BJ (cell line): ENCODE measurements at regions not wholly inside any gene's neighbourhood (a gene's known extent, or its start where the extent isn't known, plus 50 kb on each side); places are given as distances from the start of the nearest gene placed in this dataset. TPM values are rescaled to one million over a fixed set of nuclear protein-coding genes. Genes with fewer than 3 reads are reported as not detected.

Experiments used
- CTCF ChIA-PET: fragments of 350-600 bp; formaldehyde crosslinking; extraction: SDS; loops from one replicate; lab custom pipeline; 2021; ENCODE audit warnings: antibody characterized with exemption, inconsistent platforms; lab: Yijun Ruan, JAX
- POLR2A ChIA-PET: fragments of 300-600 bp; sonication (Branson Sonifier 250); formaldehyde crosslinking; extraction: SDS; loops from one replicate; lab custom pipeline; 2021; ENCODE audit warnings: antibody characterized with exemption; lab: Charles Lee
- DNase-seq: peaks from one replicate; pipeline ENCODE4 v3.0.0-alpha.2; 2011; ENCODE audit warnings: low read depth
- H3K27me3 ChIP-seq: 2 replicates; pipeline ENCODE4 v1.6.0; 2011; ENCODE audit warnings: low read length; ENCODE audit not compliant: control insufficient read depth, insufficient read depth
- H3K36me3 ChIP-seq: 2 replicates; pipeline ENCODE4 v1.5.1; 2011; ENCODE audit warnings: low read length; ENCODE audit not compliant: control insufficient read depth, insufficient read depth
- H3K4me3 ChIP-seq: 2 replicates; pipeline ENCODE4 v1.5.1; 2011; ENCODE audit warnings: low read depth, mild to moderate bottlenecking, control low read depth, low read length
- CTCF ChIP-seq: IDR thresholded peaks from 2 replicates; pipeline ENCODE4 v1.5.1; 2011; ENCODE audit warnings: low read depth, mild to moderate bottlenecking, control low read depth, inconsistent platforms, low read length, moderate library complexity; ENCODE audit not compliant: insufficient read depth
- small RNA-seq: library from RNA; depleted of rRNA; stranded (forward); fragments of <200 nt; gene quantifications from one replicate; pipeline ENCODE3, GENCODE V24; 2012; ENCODE audit warnings: low replicate concordance, low read depth; ENCODE audit not compliant: insufficient read length

- no peak for TF ChIP-seq CTCF
- ChIA-PET CTCF (interaction anchor here (2.8 kb wide), 1 partner anchor 15 kb away, joined by 10 read pairs; no protein-coding TSS in a partner anchor), POLR2A (no interaction called here)
- Histone ChIP-seq H3K36me3 (no peaks in the 10 kb centered on the region), H3K27me3 (no peaks in the 10 kb centered on the region), H3K4me3 (no peak overlapping the region)
- DNase-seq, result no peak
These were observed 230.3 kb downstream of the MPDZ start for GRCh38 chr9:13049223-13049622.

- no peak for TF ChIP-seq CTCF
- ChIA-PET CTCF (no interaction called here), POLR2A (no interaction called here)
- no peak for DNase-seq
- Histone ChIP-seq H3K36me3 (no peaks in the 10 kb centered on the region), H3K27me3 (no peaks in the 10 kb centered on the region; the same call in 1 of the 2 replicates), H3K4me3 (no peak overlapping the region)
These were observed 226.0 kb downstream of the MPDZ start for GRCh38 chr9:13053504-13053903.

- no peaks in the 10 kb centered on the region for H3K36me3 ChIP-seq
- CTCF ChIA-PET, result no interaction called here
These were observed 225.1 kb downstream of the MPDZ start for GRCh38 chr9:13054389-13054788.

More at GRCh38 chr9:13054389-13054788, 225.1 kb downstream of the MPDZ start:
- Histone ChIP-seq H3K27me3 (no peaks in the 10 kb centered on the region; the same call in 1 of the 2 replicates), H3K4me3 (no peak overlapping the region)
- TF ChIP-seq CTCF, result no peak
- DNase-seq, result no peak
- POLR2A ChIA-PET, result no interaction called here

Small RNAs in the stretch of these regions (small RNA-seq; reads per million reads assigned to genes)
- gene RF00019, result not detected
